NCI-H2081 (cell line): ENCODE measurements at regions not wholly inside any gene's neighbourhood (a gene's known extent, or its start where the extent isn't known, plus 50 kb on each side); places are given as distances from the start of the nearest gene placed in this dataset.

Experiments
- DNase-seq, 2 experiments: peaks; one replicate each; lab custom pipeline; 2025; lab: John Stamatoyannopoulos, UW

GRCh38 chr4:38230821-38231563 is 270.8 kb downstream of the PTTG2 start:
- no peak for DNase-seq

- DNase-seq = no peak
Measured at GRCh38 chr4:38231626-38232025, 271.4 kb downstream of the PTTG2 start.

- DNase-seq = no peak
Measured at GRCh38 chr4:38232741-38233140, 272.5 kb downstream of the PTTG2 start.

DNA sequence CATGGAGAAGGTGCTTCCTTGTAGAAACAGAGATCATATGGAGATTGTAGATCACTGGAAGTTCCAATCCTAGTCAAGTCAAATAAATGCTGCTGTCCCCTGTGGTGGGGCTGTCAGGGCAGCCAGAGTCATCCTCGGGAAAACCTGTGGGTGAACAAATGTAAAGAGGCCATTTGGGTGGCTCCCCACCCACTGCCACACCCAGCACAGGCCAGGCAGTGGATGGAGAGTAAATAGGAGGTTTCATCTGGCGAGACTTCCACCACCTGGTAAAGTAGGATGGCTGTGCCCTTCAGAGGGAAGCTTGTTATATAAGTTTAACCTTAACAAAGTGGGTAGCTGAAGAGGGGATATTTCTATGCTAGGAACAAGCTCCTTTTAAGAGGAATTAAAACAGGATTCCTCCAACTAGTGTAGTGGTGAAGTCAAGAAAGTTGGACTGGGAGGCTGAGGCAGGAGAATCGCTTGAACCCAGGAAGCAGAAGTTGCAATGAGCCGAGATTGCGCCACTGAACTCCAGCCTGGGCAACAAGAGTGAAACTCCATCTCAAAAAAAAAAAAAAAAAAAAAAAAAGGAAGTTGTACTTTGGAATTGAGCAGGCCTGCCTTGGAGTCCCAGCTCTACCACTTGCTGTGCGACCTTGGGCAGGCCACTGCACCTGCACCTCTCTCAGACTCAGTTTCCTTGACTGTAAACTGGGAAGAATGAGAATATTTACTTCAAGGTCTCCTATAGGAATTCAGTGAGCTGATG is 273.7 kb downstream of the PTTG2 start:
- DNase-seq = no peak

GRCh38 chr4:38235354-38235753 is 275.2 kb downstream of the PTTG2 start:
- DNase-seq = no peak

GRCh38 chr4:38236003-38236402 is 275.8 kb downstream of the PTTG2 start:
- DNase-seq = no peak

DNA sequence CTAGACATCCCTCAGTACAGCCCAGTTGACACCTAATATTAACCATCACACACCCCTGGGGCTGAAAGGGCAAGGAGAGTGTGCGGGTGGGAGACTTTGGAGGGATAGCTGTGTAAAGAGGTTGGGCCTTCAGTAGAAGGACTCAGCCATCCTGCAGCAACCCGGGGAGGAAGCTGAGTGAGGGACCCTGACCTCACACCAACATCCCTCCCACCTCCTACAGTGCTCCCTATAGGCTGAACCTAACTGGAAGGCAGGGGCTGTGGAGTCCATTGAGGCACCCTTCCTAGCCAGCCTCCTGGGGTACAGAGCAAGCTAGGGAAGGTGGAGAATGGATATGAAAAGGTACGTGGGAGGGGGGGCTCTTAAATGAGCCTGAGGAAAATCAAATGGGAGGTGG is 276.3 kb downstream of the PTTG2 start:
- no peak for DNase-seq

DNA sequence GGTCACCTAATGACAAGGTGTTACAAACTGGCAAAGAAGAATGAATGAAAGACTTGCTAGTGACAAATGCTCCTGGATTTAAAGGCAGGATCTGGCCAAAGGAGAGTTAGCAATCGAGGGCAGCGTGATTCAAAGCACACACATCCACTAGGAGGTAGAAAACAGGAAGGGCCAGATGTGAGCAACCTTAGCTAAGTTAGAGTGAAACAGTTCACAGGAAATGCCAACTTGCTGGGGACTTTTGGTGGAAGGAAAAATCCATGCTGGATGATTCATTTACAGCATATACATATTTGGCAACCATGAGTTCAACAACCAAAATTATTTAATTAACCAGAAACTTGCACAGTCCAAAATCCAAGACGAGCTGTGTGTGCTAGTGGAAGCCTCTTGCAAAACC is 276.9 kb downstream of the PTTG2 start:
- DNase-seq = no peak

- no peak for DNase-seq
Measured at GRCh38 chr4:38241541-38241940, 281.3 kb downstream of the PTTG2 start.

DNA sequence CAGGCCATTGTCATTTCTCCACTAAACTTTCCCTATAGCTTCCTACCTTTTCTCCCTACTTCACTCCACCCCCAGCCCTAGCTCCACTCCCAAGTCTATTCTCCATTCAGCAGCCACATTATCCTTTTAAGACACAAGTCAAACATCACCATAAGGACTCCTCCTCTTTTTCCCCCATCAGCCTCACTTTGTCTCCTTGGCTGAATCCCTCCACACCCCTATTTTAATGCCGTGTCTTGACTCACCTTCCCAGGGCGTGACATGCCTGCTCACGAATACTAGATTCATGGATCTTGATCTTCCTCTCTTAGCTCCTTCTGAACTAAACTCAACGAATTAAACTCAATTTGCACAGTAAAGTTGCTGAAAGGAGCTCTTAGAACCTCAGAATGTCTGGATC is 281.9 kb downstream of the PTTG2 start:
- DNase-seq = no peak

DNA sequence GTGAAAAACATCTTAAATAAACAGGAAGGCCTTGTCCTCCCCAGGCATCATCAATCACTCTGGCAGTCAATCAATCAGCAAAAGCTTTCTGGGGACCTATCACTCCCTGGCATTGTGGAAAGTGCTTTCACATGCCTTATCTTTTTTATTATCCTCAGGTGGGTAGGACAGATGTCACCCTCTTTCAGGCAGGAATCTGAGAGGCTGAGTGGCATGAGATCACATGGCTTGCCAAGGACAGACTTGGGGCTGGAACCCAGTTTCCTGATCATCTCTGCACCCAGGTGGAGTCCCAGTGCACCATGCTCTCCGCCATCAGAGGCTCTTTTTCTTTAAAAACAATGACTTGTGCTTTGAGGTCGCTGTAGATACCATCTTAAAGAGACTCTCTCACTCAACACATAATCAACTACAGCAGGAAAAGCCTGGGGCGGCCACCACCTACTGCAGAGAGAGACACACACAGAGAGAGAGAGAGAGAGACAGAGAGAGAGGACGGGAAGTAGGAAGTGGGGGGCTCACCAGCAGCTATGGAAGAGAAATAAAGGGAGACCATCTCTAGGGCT is 282.7 kb downstream of the PTTG2 start:
- DNase-seq = no peak

DNA sequence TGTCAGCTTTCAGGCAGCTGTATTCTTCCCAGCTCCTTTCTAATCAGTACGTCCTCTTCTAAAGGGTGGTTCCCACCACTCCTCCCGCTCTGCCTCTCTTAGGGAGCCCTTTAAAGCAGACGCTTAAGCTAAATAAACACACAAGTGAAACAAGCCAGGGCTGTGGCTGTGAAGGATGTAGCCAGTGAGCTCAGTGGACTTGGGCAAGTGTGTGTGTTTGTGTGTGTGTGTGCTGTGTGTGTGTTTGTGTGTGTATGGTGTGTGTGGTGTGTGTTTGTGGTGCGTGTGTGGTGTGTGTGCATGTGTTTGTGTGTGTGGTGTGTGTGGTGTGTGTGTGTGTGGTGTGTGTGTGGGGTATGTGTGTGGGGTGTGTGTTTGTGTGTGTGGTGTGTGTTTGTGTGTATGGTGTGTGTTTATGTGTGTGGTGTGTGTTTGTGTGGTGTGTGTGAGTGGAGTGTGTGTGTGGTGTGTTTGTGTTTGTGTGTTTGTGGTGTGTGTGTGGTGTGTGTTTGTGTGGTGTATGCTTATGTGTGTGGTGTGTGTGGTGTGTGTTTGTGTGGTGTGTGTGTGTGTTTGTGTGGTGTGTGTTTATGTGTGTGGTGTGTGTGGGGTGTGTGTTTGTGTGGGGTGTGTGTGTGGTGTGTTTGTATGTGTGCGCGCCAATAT is 283.3 kb downstream of the PTTG2 start:
- DNase-seq = no peak

DNA sequence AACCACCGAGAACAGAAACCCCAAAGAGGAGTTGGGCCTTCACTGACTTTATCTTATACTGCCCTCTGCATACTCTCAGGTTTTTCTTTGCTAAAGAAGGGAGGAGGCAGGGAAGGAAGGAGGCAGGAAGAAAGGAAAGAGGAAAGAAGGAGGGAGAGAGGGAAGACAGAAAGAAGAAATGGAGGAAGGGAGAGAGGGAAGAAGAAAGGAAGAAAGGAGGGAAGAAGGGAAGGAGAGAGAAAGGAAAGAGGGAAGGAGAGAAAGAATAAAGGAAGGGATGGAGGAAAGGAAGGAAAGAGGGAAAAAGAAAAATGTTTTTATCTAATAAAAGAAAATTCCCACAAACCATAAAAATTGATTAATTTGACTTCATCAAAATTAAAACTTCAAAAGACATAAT is 294.6 kb downstream of the PTTG2 start:
- no peak for DNase-seq

DNA sequence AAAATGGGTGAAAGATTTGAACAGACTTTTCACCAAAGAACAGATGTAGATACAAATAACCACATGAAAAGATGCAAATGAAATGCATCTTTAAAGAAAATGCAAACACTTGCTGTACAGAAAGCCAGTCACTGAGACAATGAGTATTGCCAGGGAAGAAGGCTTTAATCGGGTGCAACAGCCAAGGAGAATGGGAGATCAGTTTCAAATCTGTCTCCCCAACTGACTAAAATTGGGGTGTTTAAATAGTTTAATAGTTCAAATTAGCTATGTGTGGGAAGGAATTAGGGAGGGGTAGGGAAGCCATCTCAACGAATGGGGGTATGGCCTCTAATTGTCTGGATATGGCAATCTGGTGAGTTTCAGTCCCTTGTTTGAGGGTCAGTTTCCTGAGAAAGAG is 295.4 kb downstream of the PTTG2 start:
- DNase-seq = no peak

DNA sequence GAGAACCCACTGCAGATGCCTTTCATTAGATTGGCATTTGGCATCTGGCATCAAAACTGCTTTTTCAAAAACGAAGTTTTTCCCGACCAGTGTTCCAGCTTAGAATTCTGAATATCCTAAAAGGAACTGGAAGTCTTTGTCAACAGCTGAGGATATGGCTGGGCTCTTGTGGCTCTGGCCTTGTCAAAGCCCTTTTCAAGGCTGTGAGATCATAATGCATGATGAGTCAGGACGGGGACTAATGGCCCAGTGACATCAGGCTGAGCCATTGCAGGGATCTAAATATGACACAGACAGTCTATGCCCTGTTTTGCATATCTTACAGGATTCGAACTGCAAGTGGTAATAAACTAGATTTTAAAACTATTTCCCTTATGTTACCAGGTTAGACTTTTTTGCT is 306.4 kb downstream of the PTTG2 start:
- no peak for DNase-seq

- DNase-seq = no peak
Measured at GRCh38 chr4:38268108-38268820, 308.1 kb downstream of the PTTG2 start.

DNA sequence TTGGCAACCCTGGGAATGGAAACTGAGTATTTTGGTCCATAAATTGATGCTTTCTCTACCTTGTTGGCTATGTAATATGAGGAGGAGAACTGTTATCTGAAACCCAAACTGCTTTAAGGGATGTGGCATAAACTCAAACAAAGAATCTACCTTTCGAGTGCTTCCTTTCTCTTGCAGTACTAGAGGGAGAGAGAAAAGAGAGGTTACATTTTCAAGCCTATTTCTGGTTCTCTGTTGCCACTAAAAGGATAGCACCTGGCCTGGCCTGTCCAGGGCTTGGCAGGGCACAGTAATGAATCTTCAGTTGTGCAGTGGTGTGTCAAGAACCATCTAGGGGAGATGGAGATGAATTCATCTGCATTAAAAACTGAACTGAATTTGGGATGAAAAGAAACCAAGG is 308.6 kb downstream of the PTTG2 start:
- DNase-seq = no peak

- DNase-seq = no peak
Measured at GRCh38 chr4:38273407-38273806, 313.2 kb downstream of the PTTG2 start.

- no peak for DNase-seq
Measured at GRCh38 chr4:38275331-38276100, 315.3 kb downstream of the PTTG2 start.

- DNase-seq = no peak
Measured at GRCh38 chr4:38278255-38278654, 318.1 kb downstream of the PTTG2 start.

DNA sequence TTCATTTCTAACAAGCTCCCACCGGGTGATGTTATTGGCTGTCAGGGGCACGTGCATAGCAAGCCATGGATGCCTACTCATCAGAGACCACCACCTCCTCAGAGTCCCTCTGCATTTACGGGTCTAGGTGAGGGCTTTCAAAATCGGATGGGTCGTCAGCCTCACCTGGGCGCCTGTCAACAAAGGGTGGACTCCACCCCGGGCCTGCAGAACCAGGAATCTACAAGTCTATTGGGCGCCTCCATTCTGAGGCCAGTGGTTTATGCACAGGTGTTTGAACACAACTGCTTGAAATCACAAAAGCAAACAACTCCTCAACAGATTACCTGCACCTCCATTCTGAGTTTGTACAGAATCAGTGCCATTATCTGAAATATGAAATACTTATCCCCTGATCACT is 318.9 kb downstream of the PTTG2 start:
- DNase-seq = no peak
